ENCODE measurements at regions not wholly inside any gene's neighbourhood (a gene's known extent, or its start where the extent isn't known, plus 50 kb on each side); places are given as distances from the start of the nearest gene placed in this dataset.

DNA sequence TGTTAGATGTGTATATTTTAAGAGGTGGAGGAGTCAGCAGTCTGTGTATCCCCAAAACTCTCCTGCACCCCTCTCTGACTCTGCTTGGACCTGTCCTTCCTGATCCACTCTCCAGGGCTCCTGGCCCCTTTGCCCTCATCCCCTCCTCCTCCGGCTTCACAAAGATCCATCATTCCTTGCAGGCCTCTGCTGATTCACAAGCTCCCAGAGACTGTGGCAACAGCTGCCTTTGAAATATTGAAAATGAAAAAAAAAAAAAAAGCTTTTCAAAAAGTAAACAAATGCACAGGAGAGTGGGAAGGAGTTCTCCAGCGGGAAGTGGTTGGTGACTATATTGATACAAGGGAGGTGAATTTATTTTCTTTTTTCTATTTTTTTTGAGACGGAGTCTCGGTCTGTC lies 330.2 kb upstream of the SULF2 start:
- TF ChIP-seq CTCF (IDR thresholded peaks at IDR 0.05) (no peak), POLR2A (IDR thresholded peaks at IDR 0.05) (no peak)
